ENCODE measurements at regions not wholly inside any gene's neighbourhood (a gene's known extent, or its start where the extent isn't known, plus 50 kb on each side); places are given as distances from the start of the nearest gene placed in this dataset.

DNA sequence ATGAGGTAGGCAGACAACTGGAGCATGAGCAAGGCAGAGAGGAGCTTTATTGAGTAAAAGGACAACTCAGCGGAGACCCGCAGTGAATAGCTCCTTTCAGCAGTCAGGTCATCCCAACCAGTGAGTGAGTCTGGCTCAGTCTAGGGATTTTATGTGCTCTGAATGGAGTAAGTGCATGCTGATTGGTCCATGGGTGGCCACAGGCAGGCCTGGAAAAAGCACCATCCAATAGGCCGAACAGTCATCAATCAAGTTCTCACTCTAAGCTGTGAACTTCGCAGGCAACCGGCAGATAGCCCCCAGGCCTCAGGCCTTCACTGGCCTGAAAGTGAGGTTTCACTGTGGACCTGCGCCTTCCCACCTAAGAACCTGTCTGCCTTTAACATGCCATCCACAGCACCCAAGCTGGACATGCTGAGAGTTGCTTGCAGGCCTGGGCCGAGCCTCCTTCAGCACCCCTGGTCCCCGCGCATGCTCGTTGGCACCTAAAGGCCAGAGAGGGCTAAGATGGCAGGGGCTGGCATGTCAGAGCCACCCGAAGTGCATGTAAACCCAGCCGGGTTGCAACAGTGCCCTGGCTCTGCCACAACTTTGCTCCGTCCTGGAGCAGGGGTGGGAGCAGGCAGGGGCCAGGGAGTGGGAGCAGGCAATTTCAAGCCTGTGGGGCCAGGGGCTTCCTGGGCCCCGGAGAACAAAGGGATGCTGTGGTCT, 698.7 kb downstream of the SLITRK1 start:
- H4K20me1 ChIP-seq (ENCODE audit: insufficient read depth) = no peaks in the 10 kb centered on the region
- no peaks in the 10 kb centered on the region for H3K79me2 ChIP-seq (ENCODE audit: insufficient read depth, low read depth)
- no peaks in the 10 kb centered on the region for H3K36me3 ChIP-seq (ENCODE audit: insufficient read depth)
- H3K4me3 ChIP-seq (IDR thresholded peaks at IDR 0.05; ENCODE audit: insufficient read depth, low read depth, low read length) = no peak overlapping the region
- H3K27me3 ChIP-seq (ENCODE audit: insufficient read depth, low read depth) = no peaks in the 10 kb centered on the region
- no peak overlapping the region for H3K27ac ChIP-seq
- no peaks in the 10 kb centered on the region for H3K4me1 ChIP-seq (ENCODE audit: low read depth, poor library complexity, severe bottlenecking)
- H2AFZ ChIP-seq (ENCODE audit: low read depth) = no peak overlapping the region
- H3K4me2 ChIP-seq = no peak overlapping the region
- TF ChIP-seq, protein P1, sequence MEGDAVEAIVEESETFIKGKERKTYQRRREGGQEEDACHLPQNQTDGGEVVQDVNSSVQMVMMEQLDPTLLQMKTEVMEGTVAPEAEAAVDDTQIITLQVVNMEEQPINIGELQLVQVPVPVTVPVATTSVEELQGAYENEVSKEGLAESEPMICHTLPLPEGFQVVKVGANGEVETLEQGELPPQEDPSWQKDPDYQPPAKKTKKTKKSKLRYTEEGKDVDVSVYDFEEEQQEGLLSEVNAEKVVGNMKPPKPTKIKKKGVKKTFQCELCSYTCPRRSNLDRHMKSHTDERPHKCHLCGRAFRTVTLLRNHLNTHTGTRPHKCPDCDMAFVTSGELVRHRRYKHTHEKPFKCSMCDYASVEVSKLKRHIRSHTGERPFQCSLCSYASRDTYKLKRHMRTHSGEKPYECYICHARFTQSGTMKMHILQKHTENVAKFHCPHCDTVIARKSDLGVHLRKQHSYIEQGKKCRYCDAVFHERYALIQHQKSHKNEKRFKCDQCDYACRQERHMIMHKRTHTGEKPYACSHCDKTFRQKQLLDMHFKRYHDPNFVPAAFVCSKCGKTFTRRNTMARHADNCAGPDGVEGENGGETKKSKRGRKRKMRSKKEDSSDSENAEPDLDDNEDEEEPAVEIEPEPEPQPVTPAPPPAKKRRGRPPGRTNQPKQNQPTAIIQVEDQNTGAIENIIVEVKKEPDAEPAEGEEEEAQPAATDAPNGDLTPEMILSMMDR (conservative IDR thresholded peaks at IDR 0.05; ENCODE audit: low read depth, low read length) = no peak
- no peak overlapping the region for H3K9ac ChIP-seq

DNA sequence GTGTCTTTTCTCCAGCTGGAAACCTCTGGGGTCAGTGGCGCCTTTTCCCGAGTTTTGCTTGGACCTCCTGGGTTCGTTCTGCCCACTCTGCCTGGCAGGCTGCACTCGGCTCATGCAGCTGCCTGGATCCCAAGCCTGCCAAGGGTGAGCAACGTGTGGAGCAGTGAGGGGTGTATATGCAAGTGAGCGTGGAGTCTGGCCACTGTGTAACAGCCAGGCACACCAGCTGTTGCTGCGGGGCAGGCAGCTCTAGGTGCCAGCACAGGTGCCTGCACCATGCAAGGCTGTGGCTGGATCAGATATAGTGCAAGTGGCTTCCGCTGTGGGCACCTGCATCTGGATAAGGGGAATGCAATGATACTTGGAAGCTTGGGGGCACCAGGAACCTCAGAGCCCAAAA, 699.4 kb downstream of the SLITRK1 start:
- Histone ChIP-seq H4K20me1 (ENCODE audit: insufficient read depth) (no peaks in the 10 kb centered on the region), H3K27me3 (ENCODE audit: insufficient read depth, low read depth) (no peaks in the 10 kb centered on the region), H2AFZ (ENCODE audit: low read depth) (no peak overlapping the region), H3K27ac (no peak overlapping the region), H3K4me2 (no peak overlapping the region), H3K79me2 (ENCODE audit: insufficient read depth, low read depth) (no peaks in the 10 kb centered on the region), H3K4me3 (IDR thresholded peaks at IDR 0.05; ENCODE audit: insufficient read depth, low read depth, low read length) (no peak overlapping the region), H3K4me1 (ENCODE audit: low read depth, poor library complexity, severe bottlenecking) (no peaks in the 10 kb centered on the region), H3K9ac (no peak overlapping the region), H3K36me3 (ENCODE audit: insufficient read depth) (no peaks in the 10 kb centered on the region)
- TF ChIP-seq, protein P1 (conservative IDR thresholded peaks at IDR 0.05; ENCODE audit: low read depth, low read length) = no peak

- no peaks in the 10 kb centered on the region for H3K79me2 ChIP-seq (ENCODE audit: insufficient read depth, low read depth)
- H3K4me1 ChIP-seq (ENCODE audit: low read depth, poor library complexity, severe bottlenecking) = no peaks in the 10 kb centered on the region
- H4K20me1 ChIP-seq (ENCODE audit: insufficient read depth) = no peaks in the 10 kb centered on the region
- no peak overlapping the region for H2AFZ ChIP-seq (ENCODE audit: low read depth)
- H3K27me3 ChIP-seq (ENCODE audit: insufficient read depth, low read depth) = no peaks in the 10 kb centered on the region
- no peaks in the 10 kb centered on the region for H3K36me3 ChIP-seq (ENCODE audit: insufficient read depth)
- TF ChIP-seq, protein P1 (conservative IDR thresholded peaks at IDR 0.05; ENCODE audit: low read depth, low read length) = no peak
- no peak overlapping the region for H3K4me3 ChIP-seq (IDR thresholded peaks at IDR 0.05; ENCODE audit: insufficient read depth, low read depth, low read length)
- no peak overlapping the region for H3K9ac ChIP-seq
- H3K27ac ChIP-seq = no peak overlapping the region
- no peak overlapping the region for H3K4me2 ChIP-seq
These were observed 704.3 kb downstream of the SLITRK1 start for GRCh38 chr13:83178008-83178407.

DNA sequence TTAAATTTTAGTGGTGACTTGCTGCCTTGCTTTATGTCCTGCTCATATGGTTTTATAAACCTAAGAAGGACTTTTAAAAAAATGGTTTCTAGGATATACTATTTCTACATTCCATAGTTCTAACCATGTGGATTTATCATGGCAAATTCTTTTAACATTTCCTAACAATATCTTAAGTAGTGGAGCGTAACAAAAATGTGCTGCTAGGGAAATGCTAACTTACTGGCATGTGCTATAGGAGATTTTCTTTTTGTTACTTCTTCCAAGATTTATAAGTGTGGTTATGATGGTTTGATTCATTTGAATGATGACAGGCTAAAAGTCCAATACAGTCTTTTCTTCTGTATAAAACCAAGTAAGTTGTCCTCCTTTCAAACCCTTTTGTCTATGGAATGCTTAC, 713.7 kb downstream of the SLITRK1 start:
- H3K79me2 ChIP-seq (ENCODE audit: insufficient read depth, low read depth) = no peaks in the 10 kb centered on the region
- H3K36me3 ChIP-seq (ENCODE audit: insufficient read depth) = no peaks in the 10 kb centered on the region
- no peak overlapping the region for H3K27ac ChIP-seq
- TF ChIP-seq, protein P1 (conservative IDR thresholded peaks at IDR 0.05; ENCODE audit: low read depth, low read length) = no peak
- no peak overlapping the region for H2AFZ ChIP-seq (ENCODE audit: low read depth)
- H3K27me3 ChIP-seq (ENCODE audit: insufficient read depth, low read depth) = no peaks in the 10 kb centered on the region
- peaks cover under 1% of the 10 kb centered on the region for H3K4me1 ChIP-seq (ENCODE audit: low read depth, poor library complexity, severe bottlenecking)
- no peak overlapping the region for H3K4me3 ChIP-seq (IDR thresholded peaks at IDR 0.05; ENCODE audit: insufficient read depth, low read depth, low read length)
- no peak overlapping the region for H3K9ac ChIP-seq
- H3K4me2 ChIP-seq = no peak overlapping the region
- no peaks in the 10 kb centered on the region for H4K20me1 ChIP-seq (ENCODE audit: insufficient read depth)

All from KMS-11 (cell line).